Caco-2 (cell line): ENCODE measurements at regions not wholly inside any gene's neighbourhood (a gene's known extent, or its start where the extent isn't known, plus 50 kb on each side); places are given as distances from the start of the nearest gene placed in this dataset.

ENCODE experiments used
- BruUV-seq: library from RNA; stranded (reverse); fragments of 400-500 nt; replicated peaks from 2 replicates; lab custom pipeline; 2021; lab: Mats Ljungman, UMichigan
- CTCF ChIA-PET: fragments of 300-600 bp; sonication (Branson Sonifier 250); formaldehyde crosslinking; loops from one replicate; lab custom pipeline; 2022; ENCODE audit warnings: antibody characterized with exemption; lab: Charles Lee
- POLR2A ChIA-PET: fragments of 300-600 bp; sonication (Branson Sonifier 250); formaldehyde crosslinking; loops from one replicate; lab custom pipeline; 2022; ENCODE audit warnings: antibody characterized with exemption; lab: Charles Lee
- DNase-seq, 2 experiments: peaks; one replicate each; pipeline versions ENCODE4 v3.0.0 to v3.0.0-alpha.2; 2020 to 2022
- H3K27me3 ChIP-seq: replicated peaks from 2 replicates; pipeline ENCODE4 v1.6.0; 2011; ENCODE audit warnings: low read length; ENCODE audit not compliant: control insufficient read depth, insufficient read depth
- H3K36me3 ChIP-seq: 2 replicates; pipeline ENCODE4 v1.5.1; 2011; ENCODE audit warnings: low read length; ENCODE audit not compliant: control insufficient read depth, insufficient read depth
- H3K4me1 ChIP-seq: fragments of 250-450 bp; sonication (Bioruptor Pico); 2 replicates; pipeline ENCODE4 v1.5.1; 2020; ENCODE audit warnings: mild to moderate bottlenecking
- H3K4me3 ChIP-seq: 2 replicates; pipeline ENCODE4 v1.5.1; 2011; ENCODE audit warnings: low read depth, mild to moderate bottlenecking, control low read depth, low read length
- H3K9me3 ChIP-seq: fragments of 250-450 bp; sonication (Bioruptor Pico); 2 replicates; pipeline ENCODE4 v1.5.1; 2020; ENCODE audit warnings: mild to moderate bottlenecking, moderate library complexity
- H3K27ac Mint-ChIP-seq: one replicate; pipeline ENCODE4 v1.8.0; 2022; ENCODE audit warnings: mixed read lengths; ENCODE audit not compliant: unreplicated experiment
- H3K27me3 Mint-ChIP-seq: one replicate; pipeline ENCODE4 v1.8.0; 2022; ENCODE audit warnings: mixed read lengths; ENCODE audit not compliant: insufficient read depth, unreplicated experiment
- H3K36me3 Mint-ChIP-seq: one replicate; pipeline ENCODE4 v1.8.0; 2022; ENCODE audit warnings: mild to moderate bottlenecking, mixed read lengths; ENCODE audit not compliant: insufficient read depth, unreplicated experiment
- H3K4me1 Mint-ChIP-seq: one replicate; pipeline ENCODE4 v1.8.0; 2022; ENCODE audit warnings: low read depth, mixed read lengths; ENCODE audit not compliant: unreplicated experiment
- H3K4me3 Mint-ChIP-seq: one replicate; pipeline ENCODE4 v1.8.0; 2022; ENCODE audit warnings: mild to moderate bottlenecking, moderate library complexity, mixed read lengths; ENCODE audit not compliant: unreplicated experiment
- H3K9me3 Mint-ChIP-seq: one replicate; pipeline ENCODE4 v1.8.0; 2022; ENCODE audit warnings: mixed read lengths; ENCODE audit not compliant: unreplicated experiment
- CTCF ChIP-seq, 2 experiments: fragments of 200-600 bp in 1 of 2; IDR thresholded peaks; 1 replicate in 1 of 2; 2 replicates in 1 of 2; pipeline versions ENCODE4 v1.5.1 to v1.8.0; 2011 to 2022; ENCODE audit warnings: antibody characterized with exemption in 1 of 2, control low read depth in 1 of 2, inconsistent platforms in 1 of 2, low read depth in 1 of 2, low read length in 1 of 2, mild to moderate bottlenecking in 1 of 2, moderate library complexity in 1 of 2; ENCODE audit not compliant: insufficient read depth in 1 of 2, severe bottlenecking in 1 of 2, unreplicated experiment in 1 of 2
- intact Hi-C: fragments of 100-400 bp; cut with micrococcal nuclease; formaldehyde crosslinking; loops from one replicate; pipeline ENCODE4 v1.10.0; 2022; ENCODE audit not compliant: unreplicated experiment

DNA sequence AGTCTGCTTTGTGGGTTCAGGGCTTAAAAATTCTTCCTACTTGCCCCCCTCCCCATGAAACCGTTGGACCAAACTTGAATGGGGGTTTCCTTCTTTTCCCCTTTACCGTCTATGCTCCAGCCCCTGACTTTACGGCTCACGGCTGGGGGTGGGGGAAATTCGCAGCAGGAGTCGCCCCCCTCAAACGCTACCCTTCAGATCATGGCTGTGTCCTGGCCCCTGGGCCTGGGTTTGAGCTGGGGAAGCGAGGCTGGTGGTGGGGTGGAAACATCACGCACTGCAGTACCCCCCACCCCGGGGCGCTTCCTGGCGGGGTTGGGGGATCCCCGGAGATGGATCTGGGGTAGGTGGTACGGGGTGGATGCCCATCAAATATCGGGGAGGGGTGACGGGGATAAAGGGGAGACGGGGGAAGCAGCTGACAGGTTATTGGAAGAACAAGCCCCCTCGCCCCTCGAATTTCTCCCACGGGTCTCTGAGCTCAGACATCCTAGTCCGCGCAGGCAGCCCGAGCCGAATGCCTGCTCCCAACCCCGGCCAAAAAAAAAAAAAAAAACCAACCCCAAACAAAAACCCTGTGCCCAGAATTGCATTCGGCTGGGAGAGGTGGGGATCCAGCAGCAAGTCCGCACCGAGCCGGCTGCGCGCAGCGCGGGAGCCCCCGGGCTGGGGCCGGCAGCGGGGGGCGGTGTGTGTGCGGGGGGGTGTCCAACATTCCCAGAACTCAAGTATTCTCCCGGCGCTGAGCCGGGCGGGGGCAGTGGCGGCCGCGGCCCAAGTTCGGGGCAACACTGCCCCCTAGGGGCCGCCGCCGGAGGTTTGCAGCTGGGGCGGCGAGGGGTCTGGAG is 59.0 kb upstream of the ACOT11 start:
- POLR2A ChIA-PET: interaction anchor here (0.6 to 1.2 kb wide), 10 partner anchors 75 to 312 kb away, joined by 3 to 8 read pairs (median 5); partner anchors contain the start of gene SSBP3
- BruUV-seq: TSS peak; percentile 68
- Mint-ChIP-seq H3K27me3 (no peaks in the 10 kb centered on the region), H3K4me3 (peak overlapping the region; percentile 68), H3K27ac (peak overlapping the region; percentile 64), H3K36me3 (no peaks in the 10 kb centered on the region), H3K9me3 (no peaks in the 10 kb centered on the region), H3K4me1 (peaks cover 19% of the 10 kb centered on the region)
- Histone ChIP-seq H3K27me3 (no peaks in the 10 kb centered on the region), H3K9me3 (no peaks in the 10 kb centered on the region), H3K36me3 (no peaks in the 10 kb centered on the region), H3K4me3 (peak overlapping the region; percentile 56), H3K4me1 (peaks cover 14% of the 10 kb centered on the region)
- DNase-seq: peak; percentile 72 to 87
- peak; percentile 80 to 82 for TF ChIP-seq CTCF (IDR thresholded peaks at IDR 0.05; ENCODE audit: insufficient read depth in 1 of 2, low read depth in 1 of 2, low read length in 1 of 2, severe bottlenecking in 1 of 2, unreplicated experiment in 1 of 2)
- intact Hi-C loops: loop anchor here (1.0 kb wide), 4 partner anchors 82 to 419 kb away; no protein-coding TSS in a partner anchor
- CTCF ChIA-PET: interaction anchor here (0.6 to 2.5 kb wide), 25 partner anchors 11 to 368 kb away, joined by 3 to 36 read pairs (median 4); partner anchors contain the start of genes CYB5RL, FAM151A, MRPL37 and SSBP3

- Histone ChIP-seq H3K4me3 (peak overlapping the region; percentile 56), H3K36me3 (no peaks in the 10 kb centered on the region), H3K4me1 (peaks cover 17% of the 10 kb centered on the region), H3K27me3 (no peaks in the 10 kb centered on the region), H3K9me3 (no peaks in the 10 kb centered on the region)
- POLR2A ChIA-PET: interaction anchor here (0.7 to 1.1 kb wide), 2 partner anchors 82 kb away, joined by 3 to 8 read pairs; partner anchors contain the start of gene SSBP3
- Mint-ChIP-seq H3K4me1 (peaks cover 24% of the 10 kb centered on the region), H3K27me3 (no peaks in the 10 kb centered on the region), H3K9me3 (no peaks in the 10 kb centered on the region), H3K36me3 (no peaks in the 10 kb centered on the region), H3K27ac (peak overlapping the region; percentile 64), H3K4me3 (peak overlapping the region; percentile 68)
- no peak for TF ChIP-seq CTCF (IDR thresholded peaks at IDR 0.05; ENCODE audit: insufficient read depth in 1 of 2, low read depth in 1 of 2, low read length in 1 of 2, severe bottlenecking in 1 of 2, unreplicated experiment in 1 of 2)
- peak; percentile 89 to 93 for DNase-seq
- CTCF ChIA-PET: interaction anchor here (2.5 kb wide), 1 partner anchor 81 kb away, joined by 36 read pairs; the partner anchor contains the start of gene SSBP3
- intact Hi-C loops: loop anchor here (1.0 kb wide), 2 partner anchors 81 to 211 kb away; no protein-coding TSS in a partner anchor
- BruUV-seq: no TSS peak
Measured at GRCh38 chr1:54488065-54488750, 59.8 kb upstream of the ACOT11 start.

DNA sequence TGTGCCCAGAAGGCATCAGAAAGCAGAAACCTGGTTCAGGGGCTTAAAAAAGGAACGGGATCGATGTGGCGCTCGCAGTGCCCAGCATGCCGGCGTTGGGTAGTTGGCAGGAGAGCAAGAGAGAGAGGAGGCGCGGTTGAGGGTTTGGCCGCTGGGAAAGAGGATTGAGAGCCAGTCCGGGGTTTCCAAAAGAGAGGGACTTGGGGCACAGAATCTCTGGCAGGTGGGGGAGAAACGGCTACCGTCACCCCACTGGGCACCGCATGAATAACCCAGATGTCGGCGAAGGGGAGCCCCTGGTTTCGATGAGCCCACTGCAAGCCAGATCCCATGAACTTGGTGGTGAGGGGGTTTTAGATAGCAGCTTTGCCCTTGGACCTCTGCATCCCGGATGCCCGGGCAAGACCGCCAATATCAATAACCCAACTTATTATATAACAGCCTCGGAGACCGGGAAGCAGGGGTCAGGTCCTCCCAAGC is 60.4 kb upstream of the ACOT11 start:
- POLR2A ChIA-PET: interaction anchor here (0.7 kb wide), 1 partner anchor 81 kb away, joined by 8 read pairs; the partner anchor contains the start of gene SSBP3
- peak overlapping the region; percentile 16 for H3K4me3 ChIP-seq
- Mint-ChIP-seq H3K36me3 (no peaks in the 10 kb centered on the region), H3K4me3 (peak overlapping the region; percentile 68), H3K27ac (peak overlapping the region; percentile 64), H3K4me1 (peaks cover 24% of the 10 kb centered on the region), H3K9me3 (no peaks in the 10 kb centered on the region), H3K27me3 (no peaks in the 10 kb centered on the region)
- peaks cover 17% of the 10 kb centered on the region for H3K4me1 ChIP-seq
- H3K27me3 ChIP-seq: no peaks in the 10 kb centered on the region
- no peak for TF ChIP-seq CTCF (IDR thresholded peaks at IDR 0.05; ENCODE audit: insufficient read depth in 1 of 2, low read depth in 1 of 2, low read length in 1 of 2, severe bottlenecking in 1 of 2, unreplicated experiment in 1 of 2)
- BruUV-seq: no TSS peak
- no peaks in the 10 kb centered on the region for H3K9me3 ChIP-seq
- intact Hi-C loops: loop anchor here (1.0 kb wide), 2 partner anchors 80 to 210 kb away; no protein-coding TSS in a partner anchor
- CTCF ChIA-PET: interaction anchor here (2.5 kb wide), 1 partner anchor 81 kb away, joined by 36 read pairs; the partner anchor contains the start of gene SSBP3
- H3K36me3 ChIP-seq: no peaks in the 10 kb centered on the region
- no peak for DNase-seq
